Neural cell (in vitro differentiated cells): ENCODE measurements at regions not wholly inside any gene's neighbourhood (a gene's known extent, or its start where the extent isn't known, plus 50 kb on each side); places are given as distances from the start of the nearest gene placed in this dataset.

Source experiments
- H2AFZ ChIP-seq: fragments of 200-600, 300-800 bp; sonication (generic), shearing (Covaris generic); 2 replicates; pipeline ENCODE4 v1.6.0; 2014; ENCODE audit warnings: low read depth, mild to moderate bottlenecking, antibody characterized with exemption, low read length, moderate library complexity
- H3F3A ChIP-seq: fragments of 200-600 bp; shearing (Covaris generic); 2 replicates; pipeline ENCODE4 v1.6.1; 2016; ENCODE audit warnings: mild to moderate bottlenecking, moderate library complexity, mixed read lengths, antibody characterized with exemption, low read length; ENCODE audit not compliant: insufficient read depth, poor library complexity, severe bottlenecking
- H3K27ac ChIP-seq: fragments of 200-600, 300-800 bp; sonication (generic), shearing (Covaris generic); 2 replicates; pipeline ENCODE4 v1.5.1; 2014; ENCODE audit warnings: mild to moderate bottlenecking, low read length, moderate library complexity
- H3K27me3 ChIP-seq: fragments of 300-800, 200-600 bp; sonication (generic), shearing (Covaris generic); 2 replicates; pipeline ENCODE4 v1.6.0; 2014; ENCODE audit warnings: mild to moderate bottlenecking, low read depth, low read length, moderate library complexity; ENCODE audit not compliant: insufficient read depth
- H3K36me3 ChIP-seq: fragments of 300-800, 200-600 bp; sonication (generic), shearing (Covaris generic); 2 replicates; pipeline ENCODE4 v1.5.1; 2014; ENCODE audit warnings: mild to moderate bottlenecking, antibody characterized with exemption, low read length, moderate library complexity; ENCODE audit not compliant: insufficient read depth
- H3K4me2 ChIP-seq: fragments of 300-800, 200-600 bp; sonication (generic), shearing (Covaris generic); 2 replicates; pipeline ENCODE4 v1.6.0; 2014; ENCODE audit warnings: mild to moderate bottlenecking, low read length
- H3K4me3 ChIP-seq: fragments of 300-800, 200-600 bp; sonication (generic), shearing (Covaris generic); 2 replicates; pipeline ENCODE4 v1.5.1; 2014; ENCODE audit warnings: mild to moderate bottlenecking, low read length, moderate library complexity
- H3K79me2 ChIP-seq: fragments of 200-600 bp; shearing (Covaris generic); replicated peaks from 2 replicates; pipeline ENCODE4 v1.6.0; 2014; ENCODE audit warnings: mild to moderate bottlenecking, low read length, moderate library complexity; ENCODE audit not compliant: insufficient read depth
- H3K9ac ChIP-seq: fragments of 300-800, 200-600 bp; sonication (generic), shearing (Covaris generic); 2 replicates; pipeline ENCODE4 v1.6.1; 2016; ENCODE audit warnings: mild to moderate bottlenecking, low read length, mixed read lengths
- H3K9me2 ChIP-seq: fragments of 200-600 bp; shearing (Covaris generic); 2 replicates; pipeline ENCODE4 v1.6.1; 2016; ENCODE audit warnings: mild to moderate bottlenecking, low read length, mixed read lengths; ENCODE audit not compliant: insufficient read depth
- H3K9me3 ChIP-seq: fragments of 200-600, 300-800 bp; sonication (generic), shearing (Covaris generic); 2 replicates; pipeline ENCODE4 v1.6.1; 2016; ENCODE audit warnings: mild to moderate bottlenecking, mixed run types, low read length, moderate library complexity, mixed read lengths
- H4K20me1 ChIP-seq: fragments of 200-600 bp; shearing (Covaris generic); 2 replicates; pipeline ENCODE4 v1.6.1; 2016; ENCODE audit warnings: mild to moderate bottlenecking, mixed run types; ENCODE audit not compliant: insufficient read depth
- EP300 ChIP-seq: fragments of 450-650 bp; conservative IDR thresholded peaks from 2 replicates; pipeline ENCODE4 v1.6.1; 2014; ENCODE audit warnings: antibody characterized with exemption, mild to moderate bottlenecking, moderate library complexity; ENCODE audit not compliant: poor library complexity, severe bottlenecking
- EZH2 ChIP-seq: fragments of 200-600, 300-800 bp; shearing (Covaris generic), sonication (generic); IDR thresholded peaks from 2 replicates; pipeline ENCODE4 v1.6.1; 2014; ENCODE audit warnings: antibody characterized with exemption, low read length, borderline replicate concordance, mild to moderate bottlenecking; ENCODE audit not compliant: insufficient read depth, poor library complexity, severe bottlenecking
- MXI1 ChIP-seq: fragments of 450-650 bp; conservative IDR thresholded peaks from 2 replicates; pipeline ENCODE4 v1.6.1; 2014; ENCODE audit warnings: antibody characterized with exemption, mild to moderate bottlenecking; ENCODE audit not compliant: poor library complexity, severe bottlenecking
- POLR2AphosphoS5 ChIP-seq: IDR thresholded peaks from 2 replicates; pipeline ENCODE4 v1.6.1; 2012
- RAD21 ChIP-seq: fragments of 450-650 bp; conservative IDR thresholded peaks from 2 replicates; pipeline ENCODE4 v1.6.1; 2014; ENCODE audit warnings: antibody characterized with exemption, mild to moderate bottlenecking, moderate library complexity
- SMC3 ChIP-seq: fragments of 450-650 bp; conservative IDR thresholded peaks from 2 replicates; pipeline ENCODE4 v1.6.1; 2014; ENCODE audit warnings: antibody characterized with exemption, mild to moderate bottlenecking, moderate library complexity; ENCODE audit not compliant: poor library complexity
- TAF1 ChIP-seq: IDR thresholded peaks from 2 replicates; pipeline ENCODE4 v1.6.1; 2012; ENCODE audit warnings: low read depth
- TF ChIP-seq, protein P1 (sequence below): fragments of 450-650 bp; IDR thresholded peaks from 2 replicates; pipeline ENCODE4 v1.5.1; 2014; ENCODE audit warnings: antibody characterized with exemption, mild to moderate bottlenecking, moderate library complexity; ENCODE audit not compliant: poor library complexity, severe bottlenecking
- TF ChIP-seq, protein P2 (sequence below): IDR thresholded peaks from 2 replicates; pipeline ENCODE4 v1.6.1; 2012; ENCODE audit warnings: borderline replicate concordance

DNA sequence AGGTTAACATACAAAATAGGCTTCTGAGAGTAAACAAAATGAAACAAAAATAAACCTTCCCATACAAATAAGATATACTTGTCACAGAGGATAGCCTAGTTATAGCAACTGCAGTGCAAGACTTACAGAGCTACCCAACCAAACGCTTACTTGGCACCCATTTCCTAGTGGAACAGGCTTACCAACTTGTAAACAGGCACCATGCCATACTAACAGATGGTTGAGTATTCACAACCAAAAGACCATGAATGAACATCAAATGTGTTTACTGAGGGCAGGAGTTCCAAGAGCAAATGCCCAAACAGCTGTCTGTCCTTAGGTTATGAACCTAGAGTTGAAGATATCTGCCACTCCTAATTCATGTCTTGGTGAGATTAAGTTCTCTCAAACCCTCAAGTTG, 2629.2 kb downstream of the PCDH7 start:
- Histone ChIP-seq H3K79me2 (no peaks in the 10 kb centered on the region), H3K9me2 (no peaks in the 10 kb centered on the region), H3K36me3 (no peaks in the 10 kb centered on the region), H3K27ac (no peak overlapping the region), H3F3A (peaks cover 3% of the 10 kb centered on the region), H4K20me1 (no peaks in the 10 kb centered on the region), H3K9me3 (no peaks in the 10 kb centered on the region), H3K4me3 (no peak overlapping the region), H2AFZ (no peak overlapping the region), H3K4me2 (no peak overlapping the region), H3K27me3 (no peaks in the 10 kb centered on the region), H3K9ac (no peak overlapping the region)
- no peak for TF ChIP-seq EZH2
- TF ChIP-seq MXI1: no peak
- TF ChIP-seq RAD21: no peak
- no peak for TF ChIP-seq EP300
- TF ChIP-seq POLR2AphosphoS5: no peak
- TF ChIP-seq, protein P1, sequence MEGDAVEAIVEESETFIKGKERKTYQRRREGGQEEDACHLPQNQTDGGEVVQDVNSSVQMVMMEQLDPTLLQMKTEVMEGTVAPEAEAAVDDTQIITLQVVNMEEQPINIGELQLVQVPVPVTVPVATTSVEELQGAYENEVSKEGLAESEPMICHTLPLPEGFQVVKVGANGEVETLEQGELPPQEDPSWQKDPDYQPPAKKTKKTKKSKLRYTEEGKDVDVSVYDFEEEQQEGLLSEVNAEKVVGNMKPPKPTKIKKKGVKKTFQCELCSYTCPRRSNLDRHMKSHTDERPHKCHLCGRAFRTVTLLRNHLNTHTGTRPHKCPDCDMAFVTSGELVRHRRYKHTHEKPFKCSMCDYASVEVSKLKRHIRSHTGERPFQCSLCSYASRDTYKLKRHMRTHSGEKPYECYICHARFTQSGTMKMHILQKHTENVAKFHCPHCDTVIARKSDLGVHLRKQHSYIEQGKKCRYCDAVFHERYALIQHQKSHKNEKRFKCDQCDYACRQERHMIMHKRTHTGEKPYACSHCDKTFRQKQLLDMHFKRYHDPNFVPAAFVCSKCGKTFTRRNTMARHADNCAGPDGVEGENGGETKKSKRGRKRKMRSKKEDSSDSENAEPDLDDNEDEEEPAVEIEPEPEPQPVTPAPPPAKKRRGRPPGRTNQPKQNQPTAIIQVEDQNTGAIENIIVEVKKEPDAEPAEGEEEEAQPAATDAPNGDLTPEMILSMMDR: no peak
- TF ChIP-seq, protein P2, sequence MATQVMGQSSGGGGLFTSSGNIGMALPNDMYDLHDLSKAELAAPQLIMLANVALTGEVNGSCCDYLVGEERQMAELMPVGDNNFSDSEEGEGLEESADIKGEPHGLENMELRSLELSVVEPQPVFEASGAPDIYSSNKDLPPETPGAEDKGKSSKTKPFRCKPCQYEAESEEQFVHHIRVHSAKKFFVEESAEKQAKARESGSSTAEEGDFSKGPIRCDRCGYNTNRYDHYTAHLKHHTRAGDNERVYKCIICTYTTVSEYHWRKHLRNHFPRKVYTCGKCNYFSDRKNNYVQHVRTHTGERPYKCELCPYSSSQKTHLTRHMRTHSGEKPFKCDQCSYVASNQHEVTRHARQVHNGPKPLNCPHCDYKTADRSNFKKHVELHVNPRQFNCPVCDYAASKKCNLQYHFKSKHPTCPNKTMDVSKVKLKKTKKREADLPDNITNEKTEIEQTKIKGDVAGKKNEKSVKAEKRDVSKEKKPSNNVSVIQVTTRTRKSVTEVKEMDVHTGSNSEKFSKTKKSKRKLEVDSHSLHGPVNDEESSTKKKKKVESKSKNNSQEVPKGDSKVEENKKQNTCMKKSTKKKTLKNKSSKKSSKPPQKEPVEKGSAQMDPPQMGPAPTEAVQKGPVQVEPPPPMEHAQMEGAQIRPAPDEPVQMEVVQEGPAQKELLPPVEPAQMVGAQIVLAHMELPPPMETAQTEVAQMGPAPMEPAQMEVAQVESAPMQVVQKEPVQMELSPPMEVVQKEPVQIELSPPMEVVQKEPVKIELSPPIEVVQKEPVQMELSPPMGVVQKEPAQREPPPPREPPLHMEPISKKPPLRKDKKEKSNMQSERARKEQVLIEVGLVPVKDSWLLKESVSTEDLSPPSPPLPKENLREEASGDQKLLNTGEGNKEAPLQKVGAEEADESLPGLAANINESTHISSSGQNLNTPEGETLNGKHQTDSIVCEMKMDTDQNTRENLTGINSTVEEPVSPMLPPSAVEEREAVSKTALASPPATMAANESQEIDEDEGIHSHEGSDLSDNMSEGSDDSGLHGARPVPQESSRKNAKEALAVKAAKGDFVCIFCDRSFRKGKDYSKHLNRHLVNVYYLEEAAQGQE: no peak
- no peak for TF ChIP-seq SMC3
- no peak for TF ChIP-seq TAF1

DNA sequence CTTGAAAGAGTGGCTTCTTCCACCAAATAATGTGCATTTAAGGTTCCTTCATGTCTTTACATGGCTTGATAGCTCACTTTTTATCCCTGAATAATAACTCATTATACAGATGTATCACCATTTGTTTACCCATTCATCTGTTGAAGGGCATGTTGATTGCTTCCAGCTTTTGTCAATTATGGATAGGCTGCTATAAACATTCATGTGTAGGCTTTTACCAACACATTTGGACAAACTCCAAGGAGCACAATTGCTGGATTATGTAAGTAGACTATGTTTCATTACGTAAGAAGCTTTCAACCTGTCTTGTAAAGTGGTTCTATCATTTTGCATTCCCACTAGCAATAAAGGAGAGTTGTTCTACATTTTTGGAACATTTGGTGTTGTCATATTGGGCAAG, 2637.0 kb downstream of the PCDH7 start:
- H3K27me3 ChIP-seq: no peaks in the 10 kb centered on the region
- H3K4me3 ChIP-seq: no peak overlapping the region
- no peak for TF ChIP-seq POLR2AphosphoS5
- TF ChIP-seq MXI1: no peak
- H2AFZ ChIP-seq: no peak overlapping the region
- H3F3A ChIP-seq: peaks cover under 1% of the 10 kb centered on the region
- no peaks in the 10 kb centered on the region for H4K20me1 ChIP-seq
- no peak overlapping the region for H3K9ac ChIP-seq
- H3K9me2 ChIP-seq: no peaks in the 10 kb centered on the region
- H3K36me3 ChIP-seq: no peaks in the 10 kb centered on the region
- no peaks in the 10 kb centered on the region for H3K79me2 ChIP-seq
- no peaks in the 10 kb centered on the region for H3K9me3 ChIP-seq
- no peak overlapping the region for H3K4me2 ChIP-seq
- H3K27ac ChIP-seq: no peak overlapping the region

DNA sequence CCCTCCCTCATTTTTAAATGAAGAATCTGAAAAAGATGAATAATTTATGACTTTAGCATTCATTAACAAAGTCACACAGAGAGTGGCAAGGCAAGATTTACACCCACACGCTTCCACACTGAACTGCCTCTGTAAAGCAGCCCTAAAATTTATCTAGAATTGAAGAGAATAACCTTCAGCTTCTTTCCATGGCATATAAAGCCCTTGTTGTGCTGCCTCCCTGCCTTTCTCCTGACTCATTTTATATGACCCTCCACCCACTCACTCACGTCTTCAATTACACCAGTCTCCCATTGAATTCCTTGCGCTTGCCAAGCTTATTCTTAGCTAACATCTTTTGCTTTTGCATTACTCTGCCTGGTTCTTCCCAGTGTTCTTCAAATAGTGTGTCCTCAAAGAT, 2649.3 kb downstream of the PCDH7 start:
- H3K4me2 ChIP-seq: no peak overlapping the region
- no peaks in the 10 kb centered on the region for H3K9me2 ChIP-seq
- H3F3A ChIP-seq: no peaks in the 10 kb centered on the region
- no peaks in the 10 kb centered on the region for H3K79me2 ChIP-seq
- H4K20me1 ChIP-seq: no peaks in the 10 kb centered on the region
- no peaks in the 10 kb centered on the region for H3K27me3 ChIP-seq
- H2AFZ ChIP-seq: no peak overlapping the region
- H3K9me3 ChIP-seq: no peaks in the 10 kb centered on the region
- no peak overlapping the region for H3K4me3 ChIP-seq
- H3K9ac ChIP-seq: no peak overlapping the region
- H3K27ac ChIP-seq: no peak overlapping the region
- TF ChIP-seq POLR2AphosphoS5 (no peak), RAD21 (no peak), EP300 (no peak), EZH2 (no peak), SMC3 (no peak), TAF1 (no peak), MXI1 (no peak)
- TF ChIP-seq, protein P1: no peak
- TF ChIP-seq, protein P2: no peak
- H3K36me3 ChIP-seq: no peaks in the 10 kb centered on the region
